ENCODE measurements at regions not wholly inside any gene's neighbourhood (a gene's known extent, or its start where the extent isn't known, plus 50 kb on each side); places are given as distances from the start of the nearest gene placed in this dataset.
A peak's percentile ranks its signal among the peaks of the same experiment; 100 is the strongest.
"Not testable (repeated sequence)": the region's sequence is repeated elsewhere in the genome, so short reads cannot be mapped to it uniquely, and the experiment has no call there.

- no peak overlapping the region for H3K4me3 ChIP-seq (ENCODE audit: low read depth, low read length)
Measured at GRCh38 chr7:118870187-118870586, 645.7 kb downstream of the ANKRD7 start.

DNA sequence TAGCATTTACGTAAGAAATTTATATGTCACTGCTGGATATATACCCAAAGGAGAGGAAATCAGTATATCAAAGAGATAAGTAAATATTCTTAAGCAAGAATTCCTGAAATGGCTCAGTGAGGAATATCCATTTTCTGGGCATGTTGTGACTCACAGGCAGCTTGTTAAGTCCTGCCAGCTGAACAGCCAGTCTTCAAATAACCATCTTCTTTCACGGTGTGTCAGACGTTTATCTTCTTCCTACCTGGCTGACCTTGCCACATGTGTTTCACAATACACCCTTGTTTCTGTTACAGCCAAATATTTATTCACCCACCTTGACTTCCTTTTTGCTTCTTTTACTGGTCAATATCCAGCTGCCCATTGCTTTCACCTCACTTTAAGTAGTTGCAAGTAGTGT lies 648.1 kb downstream of the ANKRD7 start:
- TF ChIP-seq, protein P1, sequence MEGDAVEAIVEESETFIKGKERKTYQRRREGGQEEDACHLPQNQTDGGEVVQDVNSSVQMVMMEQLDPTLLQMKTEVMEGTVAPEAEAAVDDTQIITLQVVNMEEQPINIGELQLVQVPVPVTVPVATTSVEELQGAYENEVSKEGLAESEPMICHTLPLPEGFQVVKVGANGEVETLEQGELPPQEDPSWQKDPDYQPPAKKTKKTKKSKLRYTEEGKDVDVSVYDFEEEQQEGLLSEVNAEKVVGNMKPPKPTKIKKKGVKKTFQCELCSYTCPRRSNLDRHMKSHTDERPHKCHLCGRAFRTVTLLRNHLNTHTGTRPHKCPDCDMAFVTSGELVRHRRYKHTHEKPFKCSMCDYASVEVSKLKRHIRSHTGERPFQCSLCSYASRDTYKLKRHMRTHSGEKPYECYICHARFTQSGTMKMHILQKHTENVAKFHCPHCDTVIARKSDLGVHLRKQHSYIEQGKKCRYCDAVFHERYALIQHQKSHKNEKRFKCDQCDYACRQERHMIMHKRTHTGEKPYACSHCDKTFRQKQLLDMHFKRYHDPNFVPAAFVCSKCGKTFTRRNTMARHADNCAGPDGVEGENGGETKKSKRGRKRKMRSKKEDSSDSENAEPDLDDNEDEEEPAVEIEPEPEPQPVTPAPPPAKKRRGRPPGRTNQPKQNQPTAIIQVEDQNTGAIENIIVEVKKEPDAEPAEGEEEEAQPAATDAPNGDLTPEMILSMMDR (conservative IDR thresholded peaks at IDR 0.05; ENCODE audit: low read depth, low read length) = no peak
- DNase-seq (ENCODE audit: low read depth) = no peak
- no peak overlapping the region for H3K4me3 ChIP-seq (ENCODE audit: low read depth, low read length)

More at GRCh38 chr7:118870187-118870586, 645.7 kb downstream of the ANKRD7 start:
- DNase-seq (ENCODE audit: low read depth) = peak; percentile 0
- TF ChIP-seq, protein P1 (conservative IDR thresholded peaks at IDR 0.05; ENCODE audit: low read depth, low read length) = no peak

DNA sequence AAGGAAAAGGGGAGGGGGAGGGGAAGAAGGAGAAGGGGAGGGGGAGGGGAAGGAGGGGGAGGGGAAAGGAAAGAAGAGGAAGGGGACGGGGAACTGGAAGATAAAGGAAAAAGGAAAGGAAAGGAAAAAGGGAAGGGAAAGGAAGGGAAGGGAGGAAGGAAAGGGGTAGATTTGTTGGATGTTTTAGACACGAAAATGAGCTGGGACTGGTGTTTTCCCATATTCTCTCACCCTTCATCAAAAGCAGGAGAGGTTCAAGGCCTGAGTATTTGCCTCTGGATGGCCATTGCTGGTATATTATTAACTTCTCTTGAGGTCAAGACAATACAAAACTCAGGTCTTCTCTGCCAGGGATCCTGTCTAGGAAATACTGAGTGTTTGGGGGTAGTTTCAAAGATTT lies 652.7 kb downstream of the ANKRD7 start:
- no peak for DNase-seq (ENCODE audit: low read depth)
- TF ChIP-seq, protein P1 (conservative IDR thresholded peaks at IDR 0.05; ENCODE audit: low read depth, low read length) = no peak
- no peak overlapping the region for H3K4me3 ChIP-seq (ENCODE audit: low read depth, low read length)

DNA sequence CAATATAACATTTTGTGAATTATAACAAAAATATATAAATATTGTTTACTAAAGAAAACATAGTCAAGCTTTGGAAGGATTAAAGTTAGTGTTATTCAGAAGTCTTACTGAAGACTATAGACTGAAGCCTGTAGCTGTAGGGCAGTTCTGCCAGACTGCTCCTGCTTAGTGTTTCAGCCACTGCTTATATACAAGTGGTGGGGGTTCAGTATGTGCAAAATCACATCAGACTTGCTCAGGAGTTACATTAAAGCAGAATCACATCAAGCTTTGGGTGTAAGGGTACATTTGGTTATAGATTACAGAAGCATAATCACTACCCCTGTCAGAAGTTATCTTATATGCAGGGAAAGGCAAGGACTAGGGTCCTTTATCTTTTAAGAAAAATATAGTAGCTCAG lies 653.8 kb downstream of the ANKRD7 start:
- no peak overlapping the region for H3K4me3 ChIP-seq (ENCODE audit: low read depth, low read length)
- TF ChIP-seq, protein P1 (conservative IDR thresholded peaks at IDR 0.05; ENCODE audit: low read depth, low read length) = no peak
- no peak for DNase-seq (ENCODE audit: low read depth)

- TF ChIP-seq, protein P1 (conservative IDR thresholded peaks at IDR 0.05; ENCODE audit: low read depth, low read length) = no peak
- H3K4me3 ChIP-seq (ENCODE audit: low read depth, low read length) = no peak overlapping the region
- no peak for DNase-seq (ENCODE audit: low read depth)
Measured at GRCh38 chr7:118898284-118898683, 673.8 kb downstream of the ANKRD7 start.

- no peak overlapping the region for H3K4me3 ChIP-seq (ENCODE audit: low read depth, low read length)
- DNase-seq (ENCODE audit: low read depth) = no peak
- TF ChIP-seq, protein P1 (conservative IDR thresholded peaks at IDR 0.05; ENCODE audit: low read depth, low read length) = no peak
Measured at GRCh38 chr7:118902600-118902999, 678.1 kb downstream of the ANKRD7 start.

GRCh38 chr7:118907911-118908527 lies 683.5 kb downstream of the ANKRD7 start:
- H3K4me3 ChIP-seq (ENCODE audit: low read depth, low read length) = no peak overlapping the region
- TF ChIP-seq, protein P1 (conservative IDR thresholded peaks at IDR 0.05; ENCODE audit: low read depth, low read length) = no peak
- DNase-seq (ENCODE audit: low read depth) = no peak

- not testable (repeated sequence) for H3K4me3 ChIP-seq (ENCODE audit: low read depth, low read length); DNase-seq (ENCODE audit: low read depth)
Measured at GRCh38 chr7:118916120-118916519, 691.6 kb downstream of the ANKRD7 start.

Data from choroid plexus epithelial cell (primary cell).